Osteoblast (primary cell): ENCODE measurements at regions not wholly inside any gene's neighbourhood (a gene's known extent, or its start where the extent isn't known, plus 50 kb on each side); places are given as distances from the start of the nearest gene placed in this dataset.

Experiments
- DNase-seq: peaks from one replicate; pipeline ENCODE4 v3.0.0; 2011; ENCODE audit warnings: low spot score, mixed read lengths; ENCODE audit not compliant: insufficient read length; ENCODE audit errors: missing footprints
- H2AFZ ChIP-seq: 2 replicates; pipeline ENCODE4 v1.6.0; 2011; ENCODE audit warnings: mild to moderate bottlenecking, low read length
- H3K27ac ChIP-seq: 2 replicates; pipeline ENCODE4 v1.5.1; 2011; ENCODE audit warnings: mild to moderate bottlenecking, low read depth, low read length, moderate library complexity
- H3K27me3 ChIP-seq: 2 replicates; pipeline ENCODE4 v1.6.0; 2012; ENCODE audit warnings: mild to moderate bottlenecking, control low read depth, inconsistent platforms, low read length, moderate library complexity; ENCODE audit not compliant: insufficient read depth
- H3K36me3 ChIP-seq: 2 replicates; pipeline ENCODE4 v1.5.1; 2011; ENCODE audit warnings: mild to moderate bottlenecking, low read length, control low read depth, moderate library complexity; ENCODE audit not compliant: insufficient read depth
- H3K4me1 ChIP-seq: 2 replicates; pipeline ENCODE4 v1.5.1; 2011; ENCODE audit warnings: mild to moderate bottlenecking, low read length, control low read depth, moderate library complexity; ENCODE audit not compliant: insufficient read depth
- H3K4me2 ChIP-seq: 2 replicates; pipeline ENCODE4 v1.6.0; 2011; ENCODE audit warnings: mild to moderate bottlenecking, low read length; ENCODE audit not compliant: insufficient read depth
- H3K4me3 ChIP-seq: fragments of 200-600 bp; sonication (generic); 3 replicates; pipeline ENCODE4 v1.5.1; 2012; ENCODE audit warnings: mild to moderate bottlenecking, low read length, inconsistent platforms; ENCODE audit not compliant: insufficient read depth
- H3K79me2 ChIP-seq: 2 replicates; pipeline ENCODE4 v1.6.0; 2012; ENCODE audit warnings: mild to moderate bottlenecking, low read length, control low read depth, inconsistent platforms; ENCODE audit not compliant: insufficient read depth
- H3K9me3 ChIP-seq: 2 replicates; pipeline ENCODE4 v1.5.1; 2011; ENCODE audit warnings: low read depth, low read length, control low read depth
- H4K20me1 ChIP-seq: 2 replicates; pipeline ENCODE4 v1.6.0; 2012; ENCODE audit warnings: mild to moderate bottlenecking, low read length, control low read depth; ENCODE audit not compliant: insufficient read depth
- CTCF ChIP-seq: IDR thresholded peaks from 2 replicates; pipeline ENCODE4 v1.5.1; 2011; ENCODE audit warnings: mild to moderate bottlenecking, low read depth, low read length, moderate library complexity; ENCODE audit errors: extremely low read depth

- H3K9me3 ChIP-seq, result no peaks in the 10 kb centered on the region
- peaks cover 11% of the 10 kb centered on the region for H3K27me3 ChIP-seq
- TF ChIP-seq CTCF, result peak; percentile 23
- H3K79me2 ChIP-seq, result no peaks in the 10 kb centered on the region
- H2AFZ ChIP-seq, result peak overlapping the region; percentile 78
- peaks cover 15% of the 10 kb centered on the region for H3K4me1 ChIP-seq
- peak; percentile 75 for DNase-seq
- H3K4me3 ChIP-seq, result peak overlapping the region; percentile 38
- H3K4me2 ChIP-seq, result peak overlapping the region; percentile 66
- no peaks in the 10 kb centered on the region for H4K20me1 ChIP-seq
- H3K27ac ChIP-seq, result no peak overlapping the region
- no peaks in the 10 kb centered on the region for H3K36me3 ChIP-seq
Measured at GRCh38 chr22:22397292-22397870, 111.2 kb downstream of the ZNF280B start.

GRCh38 chr22:22397875-22398524, 110.5 kb downstream of the ZNF280B start:
- Histone ChIP-seq H2AFZ (no peak overlapping the region), H3K27me3 (peaks cover 11% of the 10 kb centered on the region), H3K27ac (no peak overlapping the region), H3K9me3 (no peaks in the 10 kb centered on the region), H3K4me1 (peaks cover 15% of the 10 kb centered on the region), H3K4me2 (no peak overlapping the region), H4K20me1 (no peaks in the 10 kb centered on the region), H3K79me2 (no peaks in the 10 kb centered on the region), H3K36me3 (no peaks in the 10 kb centered on the region), H3K4me3 (no peak overlapping the region)
- TF ChIP-seq CTCF, result no peak
- no peak for DNase-seq

GRCh38 chr22:22398530-22399327, 109.8 kb downstream of the ZNF280B start:
- H3K9me3 ChIP-seq, result no peaks in the 10 kb centered on the region
- no peak overlapping the region for H3K4me2 ChIP-seq
- H2AFZ ChIP-seq, result no peak overlapping the region
- TF ChIP-seq CTCF, result no peak
- H3K27me3 ChIP-seq, result peaks cover 9% of the 10 kb centered on the region
- peaks cover 15% of the 10 kb centered on the region for H3K4me1 ChIP-seq
- H4K20me1 ChIP-seq, result no peaks in the 10 kb centered on the region
- H3K36me3 ChIP-seq, result no peaks in the 10 kb centered on the region
- no peak overlapping the region for H3K4me3 ChIP-seq
- peak; percentile 36 for DNase-seq
- H3K27ac ChIP-seq, result no peak overlapping the region
- no peaks in the 10 kb centered on the region for H3K79me2 ChIP-seq

- no peak overlapping the region for H3K4me3 ChIP-seq
- no peaks in the 10 kb centered on the region for H3K36me3 ChIP-seq
- peaks cover 15% of the 10 kb centered on the region for H3K4me1 ChIP-seq
- no peaks in the 10 kb centered on the region for H4K20me1 ChIP-seq
- H3K79me2 ChIP-seq, result no peaks in the 10 kb centered on the region
- no peak overlapping the region for H3K27ac ChIP-seq
- H2AFZ ChIP-seq, result no peak overlapping the region
- no peaks in the 10 kb centered on the region for H3K9me3 ChIP-seq
- peaks cover 8% of the 10 kb centered on the region for H3K27me3 ChIP-seq
- no peak for TF ChIP-seq CTCF
- no peak for DNase-seq
- no peak overlapping the region for H3K4me2 ChIP-seq
Measured at GRCh38 chr22:22400099-22400498, 108.4 kb downstream of the ZNF280B start.
